Prostate gland (tissue), 2 donors: ENCODE measurements at regions not wholly inside any gene's neighbourhood (a gene's known extent, or its start where the extent isn't known, plus 50 kb on each side); places are given as distances from the start of the nearest gene placed in this dataset.

Experiments used
- CTCF ChIP-seq, 4 experiments: fragments of 200-600 bp in 2 of 4; fragments of 450-650 bp in 2 of 4; sonication (generic) in 2 of 4; IDR thresholded peaks; 1 replicate in 3 of 4; 2 replicates in 1 of 4; pipeline ENCODE4 v1.5.1; 2016 to 2019; ENCODE audit warnings: antibody characterized with exemption in 4 of 4, mild to moderate bottlenecking in 2 of 4, moderate library complexity in 2 of 4
- POLR2A ChIP-seq: fragments of 450-650 bp; IDR thresholded peaks from one replicate; pipeline ENCODE4 v1.6.1; 2016; ENCODE audit warnings: antibody characterized with exemption, mild to moderate bottlenecking
- POLR2AphosphoS5 ChIP-seq: sonication (generic); formaldehyde crosslinking; IDR thresholded peaks from one replicate; pipeline ENCODE4 v1.6.1; 2017; ENCODE audit warnings: antibody characterized with exemption

DNA sequence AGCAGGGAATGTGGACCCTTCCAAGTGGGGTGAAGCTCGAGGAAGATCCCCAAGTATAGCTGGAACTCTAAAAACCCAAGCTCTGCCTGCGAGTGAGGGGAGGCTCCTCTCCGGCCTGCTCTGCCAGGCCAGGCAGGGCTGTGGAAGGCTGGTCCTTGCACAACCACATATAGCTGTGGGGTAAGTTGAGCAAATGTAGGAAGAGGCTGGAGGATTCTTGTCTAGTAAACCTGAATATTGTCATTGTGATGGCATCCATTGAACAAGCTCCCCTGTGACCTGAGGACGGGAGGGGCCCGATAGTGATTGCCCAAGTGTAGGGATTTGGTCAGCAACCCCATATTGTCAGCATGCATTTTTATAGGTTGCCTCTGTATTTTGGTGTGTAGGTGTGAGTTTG is 103.0 kb downstream of the ACKR3 start:
- no peak for TF ChIP-seq CTCF (IDR thresholded peaks at IDR 0.05)
- no peak for TF ChIP-seq POLR2A
- TF ChIP-seq POLR2AphosphoS5, result no peak
